GM12878 (cell line): ENCODE measurements at regions not wholly inside any gene's neighbourhood (a gene's known extent, or its start where the extent isn't known, plus 50 kb on each side); places are given as distances from the start of the nearest gene placed in this dataset.

Experiments
- PBX3 ChIP-seq: IDR thresholded peaks from 2 replicates; pipeline ENCODE4 v1.6.1; 2011; ENCODE audit warnings: mild to moderate bottlenecking, low read depth, low read length, moderate library complexity; ENCODE audit not compliant: insufficient replicate concordance
- RAD21 ChIP-seq: IDR thresholded peaks from 2 replicates; pipeline ENCODE4 v1.6.1; 2011; ENCODE audit warnings: mild to moderate bottlenecking, low read depth, low read length, moderate library complexity; ENCODE audit not compliant: insufficient read depth
- RCOR1 ChIP-seq: conservative IDR thresholded peaks from 2 replicates; pipeline ENCODE4 v1.6.1; 2012; ENCODE audit warnings: low read depth, low read length, improper control_type of control experiment
- REST ChIP-seq: IDR thresholded peaks from 2 replicates; pipeline ENCODE4 v1.6.1; 2012; ENCODE audit warnings: mild to moderate bottlenecking, low read depth, low read length
- ZNF592 ChIP-seq: fragments of 450-650 bp; IDR thresholded peaks from 2 replicates; pipeline ENCODE4 v1.6.1; 2017; ENCODE audit warnings: mild to moderate bottlenecking, moderate library complexity

- TF ChIP-seq ZNF592 (no peak), RCOR1 (no peak), RAD21 (no peak), REST (no peak), PBX3 (no peak)
These were observed 1621.1 kb downstream of the MRPL39 start (continued) for GRCh38 chr21:23986214-23986613.
